LNCaP clone FGC (cell line): ENCODE measurements at regions not wholly inside any gene's neighbourhood (a gene's known extent, or its start where the extent isn't known, plus 50 kb on each side); places are given as distances from the start of the nearest gene placed in this dataset.

ENCODE experiments used
- DNase-seq: peaks from one replicate; pipeline ENCODE4 v3.0.0-alpha.2; 2011; ENCODE audit warnings: low read depth
- H3K4me3 ChIP-seq: 2 replicates; pipeline ENCODE4 v1.5.1; 2011; ENCODE audit warnings: mild to moderate bottlenecking, low read depth, low read length, control low read depth
- CTCF ChIP-seq: IDR thresholded peaks from 2 replicates; pipeline ENCODE4 v1.5.1; 2012; ENCODE audit warnings: mild to moderate bottlenecking; ENCODE audit not compliant: control insufficient read depth, insufficient read depth; ENCODE audit errors: extremely low read depth

- TF ChIP-seq CTCF = no peak
- H3K4me3 ChIP-seq = no peak overlapping the region
- DNase-seq = no peak
Observed at GRCh38 chr12:75974323-75975187, 57.0 kb downstream of the PHLDA1 start.

- H3K4me3 ChIP-seq = no peak overlapping the region
- TF ChIP-seq CTCF = no peak
- DNase-seq = no peak
Observed at GRCh38 chr12:75971253-75971652, 60.3 kb downstream of the PHLDA1 start.

- TF ChIP-seq CTCF = no peak
- H3K4me3 ChIP-seq = no peak overlapping the region
- no peak for DNase-seq
Observed at GRCh38 chr12:75970310-75970709, 61.3 kb downstream of the PHLDA1 start.

- no peak for TF ChIP-seq CTCF
- no peak for DNase-seq
- H3K4me3 ChIP-seq = no peak overlapping the region
Observed at GRCh38 chr12:75969768-75970167, 61.8 kb downstream of the PHLDA1 start.

- DNase-seq = no peak
- no peak for TF ChIP-seq CTCF
- H3K4me3 ChIP-seq = no peak overlapping the region
Observed at GRCh38 chr12:75965661-75966060, 65.9 kb downstream of the PHLDA1 start.

GRCh38 chr12:75964150-75964549, 67.4 kb downstream of the PHLDA1 start:
- TF ChIP-seq CTCF = no peak
- DNase-seq = no peak
- H3K4me3 ChIP-seq = no peak overlapping the region

- TF ChIP-seq CTCF = no peak
- H3K4me3 ChIP-seq = no peak overlapping the region
- DNase-seq = no peak
Observed at GRCh38 chr12:75961878-75962277, 69.7 kb downstream of the PHLDA1 start.
